GM18867 (cell line): ENCODE measurements at regions not wholly inside any gene's neighbourhood (a gene's known extent, or its start where the extent isn't known, plus 50 kb on each side); places are given as distances from the start of the nearest gene placed in this dataset.

Source experiments
- ATAC-seq: cut with Tn5 transposase; IDR thresholded peaks from one replicate; pipeline ENCODE4 v1.9.1; 2021; ENCODE audit warnings: mild to moderate bottlenecking, moderate library complexity; ENCODE audit not compliant: unreplicated experiment

DNA sequence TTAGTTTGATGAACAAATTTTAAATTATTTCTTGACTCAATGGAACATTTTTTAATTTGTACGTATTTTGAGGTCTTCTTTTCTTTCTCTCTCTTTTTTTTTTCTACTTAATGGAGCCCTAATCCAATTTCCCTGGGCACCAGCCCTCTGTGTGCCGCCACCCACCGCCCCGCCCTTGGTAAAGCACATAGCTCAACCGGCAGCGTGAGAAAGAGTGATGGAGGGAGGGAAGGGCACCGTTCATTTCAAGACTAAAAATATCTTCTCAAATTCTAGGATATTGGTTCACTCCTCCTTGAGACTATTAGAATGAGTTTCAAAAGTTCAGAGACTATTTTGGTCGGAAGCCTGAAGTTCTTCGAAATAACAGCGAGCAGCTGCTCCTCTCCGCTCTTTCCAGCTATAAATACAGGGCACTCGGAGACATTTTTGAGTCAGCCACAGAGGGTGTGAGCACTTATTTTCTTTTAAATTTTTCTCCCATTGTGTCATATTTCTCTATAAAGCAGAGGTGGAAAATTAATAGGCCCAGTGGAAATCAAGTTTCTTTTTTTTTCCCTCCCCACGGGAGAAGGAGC, 731.7 kb upstream of the ID2 start:
- ATAC-seq = no peak

DNA sequence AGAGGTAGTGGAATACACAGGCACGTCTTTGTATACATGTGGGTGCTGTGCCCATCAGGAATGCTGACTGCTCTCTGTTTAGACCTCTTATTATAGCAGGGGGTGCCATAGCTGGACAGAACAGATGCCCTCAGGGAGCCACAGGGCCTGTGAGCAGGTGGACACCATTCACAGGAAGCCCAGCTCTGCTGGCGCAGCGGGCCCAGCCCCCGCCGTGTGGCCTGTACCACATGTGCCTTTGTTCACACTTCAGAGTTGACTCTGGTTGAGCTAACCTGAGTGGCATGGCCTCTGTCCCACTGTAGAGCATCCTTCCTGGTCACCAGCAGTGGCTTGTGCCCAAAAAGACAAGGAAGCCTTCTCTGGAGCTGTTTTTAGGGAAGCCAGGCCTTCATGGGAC, 730.9 kb upstream of the ID2 start:
- ATAC-seq = no peak

DNA sequence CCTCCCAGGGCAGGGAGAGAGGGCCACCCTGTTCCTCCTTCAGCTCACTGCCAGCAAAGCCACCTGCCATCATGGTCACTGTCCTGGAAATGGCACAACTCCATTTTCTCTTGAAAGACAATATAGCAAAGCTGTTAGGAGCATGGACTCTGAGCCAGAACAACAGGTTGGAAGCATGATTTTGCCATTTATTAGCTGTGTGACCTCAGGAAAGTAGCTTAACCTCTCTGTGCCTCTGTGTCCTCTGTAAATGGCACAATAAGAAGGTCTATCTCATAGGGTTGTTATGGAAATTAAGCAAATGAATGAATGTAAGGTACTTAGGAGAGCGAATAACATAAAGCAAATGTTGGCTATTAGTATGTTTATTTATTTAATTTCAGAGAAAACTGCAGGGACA, 730.4 kb upstream of the ID2 start:
- no peak for ATAC-seq

DNA sequence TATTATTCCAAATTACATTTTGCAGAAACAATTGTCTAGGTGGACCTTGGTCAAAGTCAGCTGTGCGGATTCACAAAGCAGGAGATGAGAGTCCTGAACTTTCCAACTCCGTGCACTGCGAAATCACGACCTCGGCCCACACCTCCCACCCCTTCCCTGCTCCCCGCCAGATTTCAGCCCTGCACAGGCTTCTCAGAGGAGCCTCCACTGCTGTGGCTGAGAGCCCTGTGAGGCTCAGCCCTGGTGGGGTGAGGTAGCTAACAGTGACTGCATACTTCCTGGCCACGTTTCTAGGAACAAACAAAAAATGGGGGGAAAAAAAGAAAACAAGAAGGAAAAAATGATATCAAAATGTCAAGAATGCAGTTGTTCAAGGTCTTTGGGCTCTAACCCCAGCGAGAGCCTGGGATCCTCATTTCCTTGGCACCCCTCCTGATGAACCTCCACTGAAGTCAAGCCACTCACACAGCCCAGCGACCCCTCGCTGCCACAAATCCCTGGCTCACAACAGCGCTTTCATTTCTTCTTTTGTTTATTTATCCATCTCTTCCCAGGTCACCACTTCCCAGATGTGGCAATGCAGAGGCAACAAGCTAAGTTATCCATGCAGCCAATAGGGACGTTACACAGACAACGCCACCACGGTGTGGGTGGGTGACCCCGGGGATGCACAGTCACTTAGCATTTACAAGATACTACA, 729.7 kb upstream of the ID2 start:
- ATAC-seq = no peak

DNA sequence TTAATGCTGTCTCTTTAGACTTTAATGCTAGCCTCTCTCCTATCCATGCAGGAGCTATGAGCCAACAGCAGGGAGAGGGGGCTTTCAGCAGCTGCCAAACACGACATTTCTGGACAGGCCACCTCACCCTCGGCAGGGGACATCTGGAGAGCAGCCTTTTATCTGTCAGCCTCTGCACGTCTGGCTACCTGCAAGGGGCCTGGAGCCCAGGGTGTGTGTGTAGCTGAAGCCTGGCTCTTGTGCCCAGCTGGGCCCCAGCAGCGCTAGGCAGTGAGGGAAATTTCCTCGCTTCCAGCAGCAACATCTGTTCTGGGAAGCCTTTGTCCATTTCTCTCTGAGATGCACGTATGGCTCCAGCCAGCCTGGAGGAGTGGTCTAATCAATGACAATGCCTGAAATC, 728.7 kb upstream of the ID2 start:
- no peak for ATAC-seq

- no peak for ATAC-seq
Measured at GRCh38 chr2:7954234-7954633, 727.6 kb upstream of the ID2 start.

DNA sequence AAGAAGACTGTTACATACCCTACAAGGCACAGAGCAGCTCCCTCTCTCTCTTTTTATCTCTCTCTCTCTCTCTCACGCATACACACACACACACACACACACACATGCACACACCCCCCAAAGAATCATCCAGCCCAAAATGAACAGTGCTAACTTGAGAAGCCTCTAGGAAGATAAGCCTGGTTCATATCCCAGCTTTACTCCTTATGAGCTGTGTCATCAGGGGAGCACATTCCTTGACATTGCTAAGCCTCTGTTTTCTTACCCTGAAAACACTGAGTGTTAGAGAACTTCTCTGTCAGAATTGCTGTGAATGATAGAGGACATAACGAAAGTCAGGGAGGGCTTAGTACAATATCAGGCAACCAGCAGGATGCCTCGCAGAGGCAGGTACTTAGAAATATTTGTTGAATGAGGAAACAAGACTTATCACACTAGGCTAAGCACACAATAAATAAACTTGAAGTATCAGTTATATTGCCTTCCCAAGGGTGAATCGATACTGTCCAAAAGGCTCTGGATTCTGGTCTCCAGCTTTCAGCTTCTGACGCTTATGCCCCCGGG, 725.6 kb upstream of the ID2 start:
- ATAC-seq = no peak

- no peak for ATAC-seq
Measured at GRCh38 chr2:7961550-7961949, 720.3 kb upstream of the ID2 start.

DNA sequence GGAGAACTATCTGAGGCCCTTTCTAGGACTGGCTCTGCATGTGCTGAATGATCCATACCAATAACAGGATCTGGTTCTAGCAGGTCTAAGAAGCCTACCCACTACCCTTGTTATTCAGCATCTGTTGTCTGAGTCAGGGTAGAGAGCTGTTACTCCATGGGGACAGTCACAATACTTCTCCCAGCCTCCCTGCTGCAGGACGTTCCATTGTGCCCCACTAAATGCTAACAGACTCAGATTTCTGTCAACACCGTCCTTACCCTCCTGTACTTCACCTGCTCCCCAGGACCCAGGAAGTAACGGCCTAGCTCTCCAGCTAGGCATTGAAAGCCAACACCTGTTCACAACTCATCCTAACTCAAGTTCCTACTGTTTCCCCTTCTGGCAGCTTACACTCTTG, 719.7 kb upstream of the ID2 start:
- no peak for ATAC-seq

DNA sequence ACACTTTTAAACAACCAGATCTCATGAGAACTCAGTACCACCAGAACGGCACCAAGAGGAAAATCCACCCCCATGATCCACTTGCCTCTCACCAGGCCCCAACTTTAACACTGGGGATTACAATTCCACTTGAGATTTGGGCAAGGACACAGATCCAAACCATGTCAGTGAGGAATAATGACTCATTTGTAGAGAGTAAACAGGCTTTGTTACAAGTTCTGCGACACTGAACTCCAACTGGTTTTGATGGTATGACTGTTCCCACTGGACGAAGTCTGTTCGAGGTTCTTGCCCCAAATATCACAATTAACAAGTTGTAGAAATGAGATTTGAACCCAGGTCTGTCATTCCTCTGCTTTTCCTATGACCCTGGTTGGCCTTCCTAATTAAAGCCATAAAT, 718.1 kb upstream of the ID2 start:
- no peak for ATAC-seq

- no peak for ATAC-seq
Measured at GRCh38 chr2:7966032-7966431, 715.8 kb upstream of the ID2 start.

DNA sequence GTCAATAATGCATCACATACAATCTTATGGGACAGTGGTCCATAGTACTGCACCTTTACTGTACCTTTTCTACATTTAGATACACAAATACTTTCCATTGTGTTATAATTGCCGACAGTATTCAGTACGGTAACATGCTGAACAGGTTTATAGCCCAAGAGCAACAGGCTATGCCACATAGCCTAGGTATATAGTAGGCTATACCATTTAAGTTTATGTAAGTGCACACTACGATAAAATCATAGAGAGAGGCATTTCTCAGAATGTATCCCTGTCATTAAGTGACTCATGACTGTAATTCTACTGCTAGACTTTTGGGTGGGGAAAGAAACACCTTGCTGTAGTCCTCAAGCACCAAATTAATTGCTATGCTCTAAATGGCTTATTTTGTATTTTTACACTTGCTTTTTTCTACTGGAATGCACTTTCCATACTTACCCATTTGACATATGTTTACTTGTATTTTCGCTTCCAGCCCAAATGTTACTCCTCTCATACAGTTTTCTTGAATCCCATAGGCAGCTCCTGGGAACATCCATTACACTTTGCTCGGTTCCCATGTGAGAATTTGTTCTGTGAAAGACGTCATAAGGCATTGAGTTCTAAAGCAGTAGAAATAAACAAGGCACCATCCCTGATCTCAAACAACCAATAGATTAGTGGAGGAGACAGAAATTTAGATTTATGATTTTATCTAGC, 714.0 kb upstream of the ID2 start:
- no peak for ATAC-seq

DNA sequence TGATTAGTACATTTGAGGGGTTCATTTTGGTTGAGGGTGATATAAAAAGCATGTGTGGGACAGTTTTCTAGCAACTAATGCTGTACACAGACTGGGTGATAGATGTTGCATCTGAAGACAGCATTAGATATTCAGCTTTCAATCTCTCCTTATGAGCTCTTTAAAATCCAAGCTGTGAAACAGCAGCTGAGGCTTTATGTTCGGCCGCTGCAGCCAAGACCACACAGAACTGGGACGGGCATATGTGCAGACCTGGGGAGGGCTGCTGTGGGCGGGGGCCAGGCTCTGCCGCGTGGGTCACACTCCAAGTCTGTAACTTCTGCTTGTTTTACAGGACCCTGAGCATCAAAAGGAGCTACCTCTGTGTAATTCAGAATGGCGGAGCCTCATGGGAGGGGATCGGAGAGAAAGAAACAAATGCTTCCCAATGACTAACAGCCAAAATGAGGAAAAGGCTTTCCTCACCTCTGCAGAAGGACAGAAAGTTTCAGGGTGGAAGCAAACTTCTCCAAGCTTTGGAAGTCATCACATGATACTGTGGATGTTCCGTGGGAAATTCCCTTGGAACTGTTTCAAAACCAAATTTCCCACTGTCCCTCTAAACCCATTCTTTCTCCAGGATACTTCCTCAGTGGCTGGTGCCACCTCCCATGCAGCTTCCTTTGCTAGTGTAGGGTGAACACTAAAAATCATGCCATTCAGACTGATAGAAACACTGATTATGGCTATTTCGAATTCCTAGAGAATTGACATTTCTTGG, 711.9 kb upstream of the ID2 start:
- ATAC-seq = no peak

DNA sequence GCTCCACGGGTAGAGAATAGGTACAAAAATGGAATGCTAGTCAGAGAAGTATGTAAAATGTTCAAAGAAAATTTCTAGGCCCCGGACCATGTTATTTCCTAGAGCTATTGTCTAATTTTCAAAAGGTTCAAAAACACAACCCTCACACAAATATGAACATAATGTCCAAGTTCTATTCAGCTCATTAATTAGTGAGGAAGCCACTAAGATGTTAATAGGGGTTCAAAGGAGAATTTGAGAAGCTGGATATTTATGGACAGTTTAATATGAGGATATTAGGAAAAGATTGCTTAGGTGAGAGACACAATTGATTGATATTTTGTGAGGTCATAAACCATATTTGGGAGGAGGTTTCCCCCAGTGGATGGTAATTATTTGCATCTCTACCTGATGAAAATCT, 710.6 kb upstream of the ID2 start:
- no peak for ATAC-seq

GRCh38 chr2:7971841-7972240, 710.0 kb upstream of the ID2 start:
- ATAC-seq = no peak

DNA sequence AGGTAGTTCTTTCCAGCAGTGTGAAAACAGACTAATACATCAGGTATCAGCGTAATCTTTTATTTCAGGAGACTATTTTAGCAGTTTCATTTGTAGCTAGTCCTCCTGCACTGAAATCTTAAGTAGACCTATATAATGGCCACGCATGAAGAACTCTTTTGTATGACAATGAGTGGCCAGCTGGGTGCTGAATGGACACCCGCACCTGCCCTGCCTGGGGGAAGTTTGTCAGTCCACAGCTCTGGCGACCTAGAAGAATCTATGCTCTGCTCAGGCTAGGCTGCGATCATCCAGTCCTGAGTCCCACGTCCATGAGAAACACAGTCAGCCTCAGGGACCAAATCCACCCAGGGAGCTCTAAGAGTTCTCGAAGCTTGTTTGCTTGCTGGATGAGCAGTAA, 709.2 kb upstream of the ID2 start:
- ATAC-seq = no peak

DNA sequence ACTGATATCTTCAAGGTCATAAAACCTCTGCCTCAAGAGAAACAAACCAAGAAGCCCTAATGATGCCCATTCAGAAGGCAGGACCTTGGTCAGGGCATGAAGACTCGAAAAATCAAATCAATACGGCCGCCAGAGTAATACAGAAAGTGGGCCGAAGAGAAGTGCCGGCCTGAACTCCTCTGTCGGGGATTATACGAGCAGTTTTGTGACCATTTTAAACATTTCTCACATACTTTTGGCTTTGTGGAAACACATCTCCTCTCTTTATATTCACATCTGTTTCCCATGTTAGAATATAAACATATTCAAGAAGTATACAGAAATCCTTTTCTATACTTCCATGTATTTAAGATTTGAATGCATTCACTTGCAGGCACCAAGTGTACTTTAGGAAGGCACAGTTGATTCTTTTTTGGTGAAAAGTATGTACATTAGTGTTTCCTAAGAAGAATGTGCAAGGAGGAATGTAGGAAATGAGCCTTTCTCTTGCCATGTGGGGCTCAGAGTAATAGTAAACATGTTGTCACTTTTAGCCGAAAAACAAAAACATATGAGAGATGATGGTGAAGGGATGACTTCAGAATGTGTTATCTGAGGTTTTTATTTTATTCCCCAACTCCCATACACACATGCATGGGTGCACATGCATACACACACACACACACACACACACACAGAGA, 707.9 kb upstream of the ID2 start:
- ATAC-seq = no peak

DNA sequence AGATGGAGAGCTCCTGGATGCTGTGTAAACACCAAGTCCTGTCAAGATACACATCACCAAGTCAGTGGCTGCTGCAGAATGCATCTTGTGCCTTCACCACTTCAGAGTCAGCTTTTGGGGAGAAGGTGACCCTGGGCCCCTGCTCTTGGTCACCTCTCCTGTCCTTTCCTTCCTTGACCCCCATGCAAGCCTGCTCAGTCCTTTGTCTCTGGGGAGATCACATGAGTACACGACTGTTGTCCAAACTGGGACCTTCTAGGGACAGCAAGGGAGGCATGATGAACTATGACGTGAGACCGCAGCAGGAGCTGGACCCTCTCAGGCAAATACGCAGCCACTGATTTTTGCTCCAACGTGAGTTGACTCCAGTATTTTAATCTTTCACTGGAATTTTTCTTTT, 706.9 kb upstream of the ID2 start:
- no peak for ATAC-seq

GRCh38 chr2:7976206-7976605, 705.6 kb upstream of the ID2 start:
- ATAC-seq = no peak

GRCh38 chr2:7977981-7978380, 703.9 kb upstream of the ID2 start:
- no peak for ATAC-seq

DNA sequence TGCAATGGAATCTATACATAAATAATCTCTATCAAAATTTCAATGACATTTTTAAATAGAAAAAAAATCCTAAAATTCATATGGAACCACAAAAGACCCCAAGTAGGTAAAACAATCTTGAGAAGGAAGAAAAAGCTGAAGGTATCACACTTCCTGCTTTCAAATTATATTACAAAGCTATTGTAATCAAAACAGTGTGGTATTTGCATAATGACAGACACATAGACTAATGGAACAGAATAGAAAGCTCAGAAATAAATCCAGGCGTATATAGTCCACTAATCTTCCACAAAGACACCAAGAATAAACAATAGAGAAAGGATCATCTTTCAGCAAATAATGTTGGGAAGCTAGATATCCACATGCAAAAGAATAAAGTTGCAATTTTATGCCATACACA, 699.8 kb upstream of the ID2 start:
- no peak for ATAC-seq
